ENCODE measurements at regions not wholly inside any gene's neighbourhood (a gene's known extent, or its start where the extent isn't known, plus 50 kb on each side); places are given as distances from the start of the nearest gene placed in this dataset.

GRCh38 chr6:144712541-144712940, 427.4 kb downstream of the UTRN start:
- Histone ChIP-seq H3K27me3 (replicated peaks; ENCODE audit: insufficient read depth, low read depth, low read length, poor library complexity) (no peaks in the 10 kb centered on the region), H3K4me3 (ENCODE audit: low read depth, low read length, poor library complexity, severe bottlenecking) (no peak overlapping the region), H3K36me3 (ENCODE audit: insufficient read depth, low read length, poor library complexity, severe bottlenecking) (no peaks in the 10 kb centered on the region), H3K27ac (ENCODE audit: low read depth, low read length, poor library complexity, severe bottlenecking) (no peak overlapping the region), H3K4me1 (ENCODE audit: insufficient read depth, low read length, poor library complexity, severe bottlenecking) (no peaks in the 10 kb centered on the region), H3K9me3 (ENCODE audit: low read depth, low read length, poor library complexity, severe bottlenecking) (no peaks in the 10 kb centered on the region)
- no TSS peak for BruUV-seq (replicated peaks)
- TF ChIP-seq EZH2 (IDR thresholded peaks at IDR 0.05; ENCODE audit: borderline replicate concordance, low read depth, low read length, poor library complexity, severe bottlenecking) (no peak), CTCF (conservative IDR thresholded peaks at IDR 0.05; ENCODE audit: low read depth, low read length) (no peak)
- ChIA-PET POLR2A (ENCODE audit: low non-redundant PET) (no interaction called here), CTCF (no interaction called here)
- DNase-seq (ENCODE audit: low spot score), result no peak
- intact Hi-C loops (cut with micrococcal nuclease; ENCODE audit: unreplicated experiment), result no loop called here

- ChIA-PET CTCF (no interaction called here), POLR2A (ENCODE audit: low non-redundant PET) (no interaction called here)
- Histone ChIP-seq H3K27ac (ENCODE audit: low read depth, low read length, poor library complexity, severe bottlenecking) (no peak overlapping the region), H3K27me3 (replicated peaks; ENCODE audit: insufficient read depth, low read depth, low read length, poor library complexity) (no peaks in the 10 kb centered on the region), H3K4me1 (ENCODE audit: insufficient read depth, low read length, poor library complexity, severe bottlenecking) (no peaks in the 10 kb centered on the region), H3K4me3 (ENCODE audit: low read depth, low read length, poor library complexity, severe bottlenecking) (no peak overlapping the region), H3K36me3 (ENCODE audit: insufficient read depth, low read length, poor library complexity, severe bottlenecking) (no peaks in the 10 kb centered on the region), H3K9me3 (ENCODE audit: low read depth, low read length, poor library complexity, severe bottlenecking) (no peaks in the 10 kb centered on the region)
- intact Hi-C loops (cut with micrococcal nuclease; ENCODE audit: unreplicated experiment), result no loop called here
- TF ChIP-seq CTCF (conservative IDR thresholded peaks at IDR 0.05; ENCODE audit: low read depth, low read length) (no peak), EZH2 (IDR thresholded peaks at IDR 0.05; ENCODE audit: borderline replicate concordance, low read depth, low read length, poor library complexity, severe bottlenecking) (no peak)
- BruUV-seq (replicated peaks), result no TSS peak
- DNase-seq (ENCODE audit: low spot score), result no peak
Observed at GRCh38 chr6:144714021-144714712, 429.0 kb downstream of the UTRN start.

GRCh38 chr6:144715344-144715743, 430.2 kb downstream of the UTRN start:
- ChIA-PET POLR2A (ENCODE audit: low non-redundant PET) (no interaction called here), CTCF (no interaction called here)
- no TSS peak for BruUV-seq (replicated peaks)
- Histone ChIP-seq H3K9me3 (ENCODE audit: low read depth, low read length, poor library complexity, severe bottlenecking) (no peaks in the 10 kb centered on the region), H3K27me3 (replicated peaks; ENCODE audit: insufficient read depth, low read depth, low read length, poor library complexity) (no peaks in the 10 kb centered on the region), H3K36me3 (ENCODE audit: insufficient read depth, low read length, poor library complexity, severe bottlenecking) (no peaks in the 10 kb centered on the region), H3K27ac (ENCODE audit: low read depth, low read length, poor library complexity, severe bottlenecking) (no peak overlapping the region), H3K4me1 (ENCODE audit: insufficient read depth, low read length, poor library complexity, severe bottlenecking) (no peaks in the 10 kb centered on the region), H3K4me3 (ENCODE audit: low read depth, low read length, poor library complexity, severe bottlenecking) (no peak overlapping the region)
- intact Hi-C loops (cut with micrococcal nuclease; ENCODE audit: unreplicated experiment), result no loop called here
- TF ChIP-seq EZH2 (IDR thresholded peaks at IDR 0.05; ENCODE audit: borderline replicate concordance, low read depth, low read length, poor library complexity, severe bottlenecking) (no peak), CTCF (conservative IDR thresholded peaks at IDR 0.05; ENCODE audit: low read depth, low read length) (no peak)
- DNase-seq (ENCODE audit: low spot score), result no peak
